WTC11 (cell line): ENCODE measurements at regions not wholly inside any gene's neighbourhood (a gene's known extent, or its start where the extent isn't known, plus 50 kb on each side); places are given as distances from the start of the nearest gene placed in this dataset.

ENCODE experiments used
- ATAC-seq: fragments of 200-7000 bp; cut with Tn5 transposase; 2 replicates; pipeline ENCODE4 v1.10.0; 2021; ENCODE audit warnings: mild to moderate bottlenecking, moderate library complexity
- CTCF ChIA-PET: fragments of 300-600 bp; sonication (Branson Sonifier 250); formaldehyde crosslinking; loops from one replicate; lab custom pipeline; 2021; ENCODE audit warnings: antibody characterized with exemption; lab: Charles Lee
- POLR2A ChIA-PET: fragments of 350-600 bp; sonication (Branson Sonifier 250); formaldehyde crosslinking; loops from one replicate; lab custom pipeline; 2021; ENCODE audit warnings: antibody characterized with exemption; lab: Charles Lee
- DNase-seq: peaks from one replicate; pipeline ENCODE4 v3.0.0; 2021; ENCODE audit warnings: low spot score
- H3K27ac Mint-ChIP-seq: 2 replicates; pipeline ENCODE4 v1.8.0; 2021; ENCODE audit warnings: mixed read lengths
- H3K27me3 Mint-ChIP-seq: 2 replicates; pipeline ENCODE4 v1.8.0; 2021; ENCODE audit warnings: low read depth, mild to moderate bottlenecking, moderate library complexity, mixed read lengths
- H3K36me3 Mint-ChIP-seq: 2 replicates; pipeline ENCODE4 v1.8.0; 2021; ENCODE audit warnings: mixed read lengths
- H3K4me1 Mint-ChIP-seq: 2 replicates; pipeline ENCODE4 v1.8.0; 2022; ENCODE audit warnings: mixed read lengths
- H3K4me3 Mint-ChIP-seq: 2 replicates; pipeline ENCODE4 v1.8.0; 2021; ENCODE audit warnings: mild to moderate bottlenecking, moderate library complexity, mixed read lengths
- H3K9me3 Mint-ChIP-seq: 2 replicates; pipeline ENCODE4 v1.8.0; 2021; ENCODE audit warnings: mixed read lengths
- ATF1 ChIP-seq: sonication (generic); formaldehyde crosslinking; IDR thresholded peaks from 2 replicates; pipeline ENCODE4 v1.8.1; 2023; ENCODE audit warnings: mild to moderate bottlenecking, moderate library complexity, missing genetic modification reagents
- CREM ChIP-seq: sonication (generic); formaldehyde crosslinking; IDR thresholded peaks from 2 replicates; pipeline ENCODE4 v1.8.1; 2022; ENCODE audit warnings: mild to moderate bottlenecking, missing genetic modification reagents, moderate library complexity
- ELF4 ChIP-seq: sonication (generic); formaldehyde crosslinking; IDR thresholded peaks from 2 replicates; pipeline ENCODE4 v1.8.1; 2022; ENCODE audit warnings: low read depth, mild to moderate bottlenecking, moderate library complexity, missing genetic modification reagents
- ESRRA ChIP-seq: sonication (generic); formaldehyde crosslinking; IDR thresholded peaks from 2 replicates; pipeline ENCODE4 v1.8.1; 2022; ENCODE audit warnings: mild to moderate bottlenecking, missing genetic modification reagents, borderline replicate concordance
- GTF2I ChIP-seq: fragments of 250-450 bp; sonication (Bioruptor Pico); conservative IDR thresholded peaks from 2 replicates; pipeline ENCODE4 v1.4.0; 2021; ENCODE audit warnings: mild to moderate bottlenecking
- IRF2 ChIP-seq: sonication (generic); formaldehyde crosslinking; IDR thresholded peaks from 2 replicates; pipeline ENCODE4 v1.8.0; 2022; ENCODE audit warnings: low read depth, missing genetic modification reagents, borderline replicate concordance
- NR2C2 ChIP-seq: sonication (generic); formaldehyde crosslinking; IDR thresholded peaks from 2 replicates; pipeline ENCODE4 v1.8.0; 2022; ENCODE audit warnings: mild to moderate bottlenecking, missing genetic modification reagents
- PRDM15 ChIP-seq: sonication (generic); formaldehyde crosslinking; IDR thresholded peaks from 2 replicates; pipeline ENCODE4 v1.8.0; 2022; ENCODE audit warnings: missing genetic modification reagents
- RORB ChIP-seq: fragments of 250-450 bp; sonication (Bioruptor Pico); IDR thresholded peaks from 2 replicates; pipeline ENCODE4 v1.9.0; 2021; ENCODE audit warnings: mild to moderate bottlenecking
- TEAD4 ChIP-seq: sonication (generic); formaldehyde crosslinking; IDR thresholded peaks from 2 replicates; pipeline ENCODE4 v1.8.0; 2022; ENCODE audit warnings: mild to moderate bottlenecking, missing genetic modification reagents
- TP53 ChIP-seq: sonication (generic); formaldehyde crosslinking; IDR thresholded peaks from 2 replicates; pipeline ENCODE4 v1.8.1; 2023; ENCODE audit warnings: mild to moderate bottlenecking, missing genetic modification reagents
- ZBTB43 ChIP-seq: sonication (generic); formaldehyde crosslinking; IDR thresholded peaks from 2 replicates; pipeline ENCODE4 v1.8.1; 2023; ENCODE audit warnings: mild to moderate bottlenecking, missing genetic modification reagents
- ZNF416 ChIP-seq: fragments of 250-450 bp; sonication (Bioruptor Pico); IDR thresholded peaks from 2 replicates; pipeline ENCODE4 v1.9.0; 2021; ENCODE audit warnings: mild to moderate bottlenecking, inconsistent platforms
- TF ChIP-seq, protein P1 (sequence below): fragments of 250-450 bp; sonication (Bioruptor Pico); IDR thresholded peaks from 2 replicates; pipeline ENCODE4 v1.8.0; 2021; ENCODE audit warnings: mild to moderate bottlenecking
- TF ChIP-seq, protein P2 (sequence below): sonication (generic); formaldehyde crosslinking; IDR thresholded peaks from 2 replicates; pipeline ENCODE4 v1.8.1; 2022; ENCODE audit warnings: mild to moderate bottlenecking, missing genetic modification reagents, moderate library complexity, borderline replicate concordance
- TF ChIP-seq, protein P3 (sequence below): fragments of 250-450 bp; sonication (Bioruptor Pico); conservative IDR thresholded peaks from 2 replicates; pipeline ENCODE4 v1.9.0; 2021; ENCODE audit warnings: mild to moderate bottlenecking
- TF ChIP-seq, protein P4 (sequence below): sonication (generic); formaldehyde crosslinking; IDR thresholded peaks from 2 replicates; pipeline ENCODE4 v1.8.0; 2023; ENCODE audit warnings: mild to moderate bottlenecking, missing genetic modification reagents
- TF ChIP-seq, protein P5 (sequence below): sonication (generic); formaldehyde crosslinking; conservative IDR thresholded peaks from 2 replicates; pipeline ENCODE4 v1.8.1; 2023; ENCODE audit warnings: mild to moderate bottlenecking, low read depth, missing genetic modification reagents, moderate library complexity
- TF ChIP-seq, protein P6 (sequence below): sonication (generic); formaldehyde crosslinking; IDR thresholded peaks from 2 replicates; pipeline ENCODE4 v1.8.1; 2022; ENCODE audit warnings: missing genetic modification reagents, borderline replicate concordance

DNA sequence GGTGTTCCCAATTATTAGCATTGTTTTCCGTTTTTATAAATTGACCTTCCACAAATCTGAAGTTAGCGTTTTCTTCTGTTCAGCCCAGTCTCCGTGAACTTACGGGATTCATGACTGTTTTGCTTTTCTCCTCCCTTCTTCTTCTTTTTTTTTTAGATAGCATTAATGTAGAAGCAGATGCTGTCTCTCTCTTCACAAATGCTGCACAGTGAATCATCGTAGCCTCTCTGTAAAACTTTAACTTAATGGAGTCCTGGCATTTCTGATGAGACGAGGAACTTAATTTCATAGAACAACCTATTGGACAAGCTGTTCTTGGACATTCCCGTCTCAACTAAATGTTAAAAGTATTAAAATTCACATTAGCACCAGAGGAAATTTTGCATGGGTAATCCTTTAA is 138.0 kb upstream of the EEF1E1 start:
- POLR2A ChIA-PET: no interaction called here
- DNase-seq (no peak), ATAC-seq (no peak)
- peaks cover 16% of the 10 kb centered on the region for H3K4me1 Mint-ChIP-seq
- H3K27me3 Mint-ChIP-seq: peaks cover 3% of the 10 kb centered on the region
- H3K27ac Mint-ChIP-seq: no peak overlapping the region
- no peak overlapping the region for H3K4me3 Mint-ChIP-seq
- no peaks in the 10 kb centered on the region for H3K36me3 Mint-ChIP-seq
- CTCF ChIA-PET: no interaction called here
- TF ChIP-seq RORB (CRISPR knock-in tag) (no peak), ZNF416 (CRISPR knock-in tag) (no peak), PRDM15 (no peak), NR2C2 (CRISPR knock-in tag) (no peak), ELF4 (CRISPR knock-in tag) (no peak), ATF1 (CRISPR knock-in tag) (no peak), ZBTB43 (no peak), ESRRA (CRISPR knock-in tag) (no peak), IRF2 (CRISPR knock-in tag) (no peak), TP53 (CRISPR knock-in tag) (no peak), CREM (CRISPR knock-in tag) (no peak), GTF2I (CRISPR knock-in tag) (no peak), TEAD4 (CRISPR knock-in tag) (no peak)
- TF ChIP-seq, protein P1, sequence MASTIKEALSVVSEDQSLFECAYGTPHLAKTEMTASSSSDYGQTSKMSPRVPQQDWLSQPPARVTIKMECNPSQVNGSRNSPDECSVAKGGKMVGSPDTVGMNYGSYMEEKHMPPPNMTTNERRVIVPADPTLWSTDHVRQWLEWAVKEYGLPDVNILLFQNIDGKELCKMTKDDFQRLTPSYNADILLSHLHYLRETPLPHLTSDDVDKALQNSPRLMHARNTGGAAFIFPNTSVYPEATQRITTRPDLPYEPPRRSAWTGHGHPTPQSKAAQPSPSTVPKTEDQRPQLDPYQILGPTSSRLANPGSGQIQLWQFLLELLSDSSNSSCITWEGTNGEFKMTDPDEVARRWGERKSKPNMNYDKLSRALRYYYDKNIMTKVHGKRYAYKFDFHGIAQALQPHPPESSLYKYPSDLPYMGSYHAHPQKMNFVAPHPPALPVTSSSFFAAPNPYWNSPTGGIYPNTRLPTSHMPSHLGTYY (CRISPR knock-in tag): no peak
- TF ChIP-seq, protein P2, sequence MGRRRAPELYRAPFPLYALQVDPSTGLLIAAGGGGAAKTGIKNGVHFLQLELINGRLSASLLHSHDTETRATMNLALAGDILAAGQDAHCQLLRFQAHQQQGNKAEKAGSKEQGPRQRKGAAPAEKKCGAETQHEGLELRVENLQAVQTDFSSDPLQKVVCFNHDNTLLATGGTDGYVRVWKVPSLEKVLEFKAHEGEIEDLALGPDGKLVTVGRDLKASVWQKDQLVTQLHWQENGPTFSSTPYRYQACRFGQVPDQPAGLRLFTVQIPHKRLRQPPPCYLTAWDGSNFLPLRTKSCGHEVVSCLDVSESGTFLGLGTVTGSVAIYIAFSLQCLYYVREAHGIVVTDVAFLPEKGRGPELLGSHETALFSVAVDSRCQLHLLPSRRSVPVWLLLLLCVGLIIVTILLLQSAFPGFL (CRISPR knock-in tag): no peak
- TF ChIP-seq, protein P3, sequence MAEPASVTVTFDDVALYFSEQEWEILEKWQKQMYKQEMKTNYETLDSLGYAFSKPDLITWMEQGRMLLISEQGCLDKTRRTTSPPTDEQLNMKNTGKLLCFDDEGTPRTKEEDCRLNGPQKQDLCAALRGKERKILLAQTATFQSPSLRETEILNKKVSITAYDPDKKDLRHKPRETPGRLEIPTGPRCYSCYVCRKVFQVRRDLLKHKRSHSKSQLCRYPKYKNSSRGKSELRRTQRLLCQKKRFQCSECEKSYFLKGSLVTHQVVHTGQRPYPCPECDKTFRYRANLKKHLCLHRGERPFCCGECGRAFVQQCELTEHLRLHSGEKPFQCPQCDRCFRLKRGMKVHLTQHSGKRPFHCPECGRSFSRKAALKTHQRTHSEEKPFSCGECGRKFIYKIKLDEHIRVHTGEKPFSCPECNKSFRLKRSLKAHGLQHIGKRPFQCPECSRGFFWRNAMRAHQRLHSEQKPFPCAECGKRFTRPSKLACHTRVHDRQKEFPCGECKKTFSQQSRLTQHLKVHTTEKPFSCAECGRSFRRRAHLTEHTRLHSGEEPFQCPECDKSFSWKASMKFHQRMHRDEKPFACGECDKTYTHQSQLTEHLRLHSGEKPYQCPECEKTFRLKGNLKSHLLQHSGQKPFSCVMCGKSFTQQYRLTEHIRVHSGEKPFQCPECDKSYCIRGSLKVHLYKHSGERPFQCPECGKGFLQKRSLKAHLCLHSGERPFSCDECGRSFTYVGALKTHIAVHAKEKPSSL: no peak
- TF ChIP-seq, protein P4, sequence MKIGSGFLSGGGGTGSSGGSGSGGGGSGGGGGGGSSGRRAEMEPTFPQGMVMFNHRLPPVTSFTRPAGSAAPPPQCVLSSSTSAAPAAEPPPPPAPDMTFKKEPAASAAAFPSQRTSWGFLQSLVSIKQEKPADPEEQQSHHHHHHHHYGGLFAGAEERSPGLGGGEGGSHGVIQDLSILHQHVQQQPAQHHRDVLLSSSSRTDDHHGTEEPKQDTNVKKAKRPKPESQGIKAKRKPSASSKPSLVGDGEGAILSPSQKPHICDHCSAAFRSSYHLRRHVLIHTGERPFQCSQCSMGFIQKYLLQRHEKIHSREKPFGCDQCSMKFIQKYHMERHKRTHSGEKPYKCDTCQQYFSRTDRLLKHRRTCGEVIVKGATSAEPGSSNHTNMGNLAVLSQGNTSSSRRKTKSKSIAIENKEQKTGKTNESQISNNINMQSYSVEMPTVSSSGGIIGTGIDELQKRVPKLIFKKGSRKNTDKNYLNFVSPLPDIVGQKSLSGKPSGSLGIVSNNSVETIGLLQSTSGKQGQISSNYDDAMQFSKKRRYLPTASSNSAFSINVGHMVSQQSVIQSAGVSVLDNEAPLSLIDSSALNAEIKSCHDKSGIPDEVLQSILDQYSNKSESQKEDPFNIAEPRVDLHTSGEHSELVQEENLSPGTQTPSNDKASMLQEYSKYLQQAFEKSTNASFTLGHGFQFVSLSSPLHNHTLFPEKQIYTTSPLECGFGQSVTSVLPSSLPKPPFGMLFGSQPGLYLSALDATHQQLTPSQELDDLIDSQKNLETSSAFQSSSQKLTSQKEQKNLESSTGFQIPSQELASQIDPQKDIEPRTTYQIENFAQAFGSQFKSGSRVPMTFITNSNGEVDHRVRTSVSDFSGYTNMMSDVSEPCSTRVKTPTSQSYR: no peak
- TF ChIP-seq, protein P5, sequence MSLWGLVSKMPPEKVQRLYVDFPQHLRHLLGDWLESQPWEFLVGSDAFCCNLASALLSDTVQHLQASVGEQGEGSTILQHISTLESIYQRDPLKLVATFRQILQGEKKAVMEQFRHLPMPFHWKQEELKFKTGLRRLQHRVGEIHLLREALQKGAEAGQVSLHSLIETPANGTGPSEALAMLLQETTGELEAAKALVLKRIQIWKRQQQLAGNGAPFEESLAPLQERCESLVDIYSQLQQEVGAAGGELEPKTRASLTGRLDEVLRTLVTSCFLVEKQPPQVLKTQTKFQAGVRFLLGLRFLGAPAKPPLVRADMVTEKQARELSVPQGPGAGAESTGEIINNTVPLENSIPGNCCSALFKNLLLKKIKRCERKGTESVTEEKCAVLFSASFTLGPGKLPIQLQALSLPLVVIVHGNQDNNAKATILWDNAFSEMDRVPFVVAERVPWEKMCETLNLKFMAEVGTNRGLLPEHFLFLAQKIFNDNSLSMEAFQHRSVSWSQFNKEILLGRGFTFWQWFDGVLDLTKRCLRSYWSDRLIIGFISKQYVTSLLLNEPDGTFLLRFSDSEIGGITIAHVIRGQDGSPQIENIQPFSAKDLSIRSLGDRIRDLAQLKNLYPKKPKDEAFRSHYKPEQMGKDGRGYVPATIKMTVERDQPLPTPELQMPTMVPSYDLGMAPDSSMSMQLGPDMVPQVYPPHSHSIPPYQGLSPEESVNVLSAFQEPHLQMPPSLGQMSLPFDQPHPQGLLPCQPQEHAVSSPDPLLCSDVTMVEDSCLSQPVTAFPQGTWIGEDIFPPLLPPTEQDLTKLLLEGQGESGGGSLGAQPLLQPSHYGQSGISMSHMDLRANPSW (CRISPR knock-in tag): no peak
- TF ChIP-seq, protein P6, sequence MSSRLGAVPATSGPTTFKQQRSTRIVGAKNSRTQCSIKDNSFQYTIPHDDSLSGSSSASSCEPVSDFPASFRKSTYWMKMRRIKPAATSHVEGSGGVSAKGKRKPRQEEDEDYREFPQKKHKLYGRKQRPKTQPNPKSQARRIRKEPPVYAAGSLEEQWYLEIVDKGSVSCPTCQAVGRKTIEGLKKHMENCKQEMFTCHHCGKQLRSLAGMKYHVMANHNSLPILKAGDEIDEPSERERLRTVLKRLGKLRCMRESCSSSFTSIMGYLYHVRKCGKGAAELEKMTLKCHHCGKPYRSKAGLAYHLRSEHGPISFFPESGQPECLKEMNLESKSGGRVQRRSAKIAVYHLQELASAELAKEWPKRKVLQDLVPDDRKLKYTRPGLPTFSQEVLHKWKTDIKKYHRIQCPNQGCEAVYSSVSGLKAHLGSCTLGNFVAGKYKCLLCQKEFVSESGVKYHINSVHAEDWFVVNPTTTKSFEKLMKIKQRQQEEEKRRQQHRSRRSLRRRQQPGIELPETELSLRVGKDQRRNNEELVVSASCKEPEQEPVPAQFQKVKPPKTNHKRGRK (CRISPR knock-in tag): no peak
- no peaks in the 10 kb centered on the region for H3K9me3 Mint-ChIP-seq
